HEK293 (cell line): ENCODE measurements at regions not wholly inside any gene's neighbourhood (a gene's known extent, or its start where the extent isn't known, plus 50 kb on each side); places are given as distances from the start of the nearest gene placed in this dataset.

ENCODE experiments used
- AEBP2 ChIP-seq: fragments of 450-650 bp; formaldehyde crosslinking; IDR thresholded peaks from 2 replicates; pipeline ENCODE4 v1.5.1; 2016; ENCODE audit warnings: missing biosample characterization, missing genetic modification characterization, borderline replicate concordance
- CTCF ChIP-seq: fragments of 450-650 bp; formaldehyde crosslinking; IDR thresholded peaks from 2 replicates; pipeline ENCODE4 v1.5.1; 2016; ENCODE audit warnings: missing biosample characterization, missing genetic modification characterization
- PRDM2 ChIP-seq: fragments of 450-650 bp; formaldehyde crosslinking; IDR thresholded peaks from 2 replicates; pipeline ENCODE4 v1.5.1; 2016; ENCODE audit warnings: missing biosample characterization, missing genetic modification characterization, borderline replicate concordance
- ZBTB10 ChIP-seq: fragments of 450-650 bp; formaldehyde crosslinking; IDR thresholded peaks from 2 replicates; pipeline ENCODE4 v1.5.1; 2016; ENCODE audit warnings: missing biosample characterization, missing genetic modification characterization
- ZBTB21 ChIP-seq: fragments of 450-650 bp; formaldehyde crosslinking; IDR thresholded peaks from 2 replicates; pipeline ENCODE4 v1.5.1; 2017; ENCODE audit warnings: missing biosample characterization, missing genetic modification characterization
- ZEB2 ChIP-seq: fragments of 450-650 bp; formaldehyde crosslinking; IDR thresholded peaks from 2 replicates; pipeline ENCODE4 v1.5.1; 2016; ENCODE audit warnings: missing biosample characterization, missing genetic modification characterization
- ZFP69B ChIP-seq: fragments of 450-650 bp; formaldehyde crosslinking; IDR thresholded peaks from 2 replicates; pipeline ENCODE4 v1.5.1; 2016; ENCODE audit warnings: missing biosample characterization, missing genetic modification characterization
- ZNF175 ChIP-seq: fragments of 450-650 bp; formaldehyde crosslinking; IDR thresholded peaks from 2 replicates; pipeline ENCODE4 v1.5.1; 2016; ENCODE audit warnings: missing biosample characterization, missing genetic modification characterization
- ZNF239 ChIP-seq: fragments of 450-650 bp; formaldehyde crosslinking; IDR thresholded peaks from 2 replicates; pipeline ENCODE4 v1.5.1; 2016; ENCODE audit warnings: missing biosample characterization, missing genetic modification characterization
- ZNF354C ChIP-seq: fragments of 450-650 bp; formaldehyde crosslinking; IDR thresholded peaks from 2 replicates; pipeline ENCODE4 v1.5.1; 2016; ENCODE audit warnings: missing biosample characterization, missing genetic modification characterization, low read depth, borderline replicate concordance
- ZNF513 ChIP-seq: fragments of 450-650 bp; IDR thresholded peaks from 2 replicates; pipeline ENCODE4 v1.5.1; 2018; ENCODE audit warnings: missing biosample characterization, missing genetic modification characterization

GRCh38 chr4:42789041-42789567 is 103.4 kb upstream of the GRXCR1 start:
- no peak for TF ChIP-seq ZNF239 (tag by site-specific recombination)
- TF ChIP-seq ZNF354C (tag by site-specific recombination): no peak
- TF ChIP-seq ZEB2 (tag by site-specific recombination): no peak
- no peak for TF ChIP-seq ZFP69B (tag by site-specific recombination)
- TF ChIP-seq ZBTB21: no peak
- TF ChIP-seq CTCF: no peak
- no peak for TF ChIP-seq ZBTB10 (tag by site-specific recombination)
- TF ChIP-seq AEBP2 (tag by site-specific recombination): no peak
- TF ChIP-seq ZNF513 (tag by site-specific recombination): no peak
- no peak for TF ChIP-seq ZNF175
- TF ChIP-seq PRDM2 (tag by site-specific recombination): no peak
